Brain microvascular endothelial cell (primary cell): ENCODE measurements at regions not wholly inside any gene's neighbourhood (a gene's known extent, or its start where the extent isn't known, plus 50 kb on each side); places are given as distances from the start of the nearest gene placed in this dataset.

Source experiments
- DNase-seq: peaks from one replicate; pipeline ENCODE4 v3.0.0-alpha.2; 2020
- H3K27ac ChIP-seq: fragments of 250-450 bp; sonication (Bioruptor Pico); 2 replicates; pipeline ENCODE4 v1.5.1; 2020; ENCODE audit warnings: mild to moderate bottlenecking, moderate library complexity
- H3K27me3 ChIP-seq: fragments of 250-450 bp; sonication (Bioruptor Pico); replicated peaks from 2 replicates; pipeline ENCODE4 v1.5.1; 2020; ENCODE audit warnings: mild to moderate bottlenecking
- H3K36me3 ChIP-seq: fragments of 250-450 bp; sonication (Bioruptor Pico); replicated peaks from 2 replicates; pipeline ENCODE4 v1.5.1; 2020; ENCODE audit warnings: mild to moderate bottlenecking
- H3K4me3 ChIP-seq: 2 replicates; pipeline ENCODE4 v1.5.1; 2011; ENCODE audit warnings: low read depth, mild to moderate bottlenecking, control low read depth, low read length, moderate library complexity
- in situ Hi-C: cut with HindIII; loops from 2 replicates; pipeline ENCODE4 v1.10.0; 2017; ENCODE audit warnings: low sequenced_read_pairs, low pct_ligation_motif_present
- TF ChIP-seq, protein P1 (sequence below): IDR thresholded peaks from 2 replicates; pipeline ENCODE4 v1.5.1; 2011; ENCODE audit warnings: low read depth, mild to moderate bottlenecking, moderate library complexity, low read length, control low read depth, inconsistent platforms; ENCODE audit errors: missing control alignments

DNA sequence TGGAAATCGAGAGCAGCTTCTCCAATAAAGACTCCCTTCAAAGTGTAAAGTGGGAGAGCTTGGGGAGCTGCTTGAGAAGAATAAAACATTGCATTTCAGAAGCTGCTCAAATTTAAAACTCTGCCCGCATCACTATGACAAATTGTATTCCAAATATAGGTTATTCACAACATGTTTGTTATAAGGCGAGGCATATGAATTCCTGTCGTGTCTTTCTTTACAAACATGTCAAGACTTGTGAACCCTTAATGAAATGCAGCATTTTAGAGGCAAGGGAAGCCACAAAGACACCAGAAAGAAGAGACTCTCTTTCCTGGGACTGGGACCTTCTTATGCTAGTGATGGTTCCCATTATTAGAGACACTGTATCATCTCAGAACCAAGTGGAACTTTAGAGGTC lies 311.2 kb downstream of the DHX15 start:
- in situ Hi-C loops, result no loop called here
- Histone ChIP-seq H3K4me3 (no peak overlapping the region), H3K36me3 (no peaks in the 10 kb centered on the region), H3K27ac (no peak overlapping the region), H3K27me3 (no peaks in the 10 kb centered on the region)
- DNase-seq, result no peak
- TF ChIP-seq, protein P1, sequence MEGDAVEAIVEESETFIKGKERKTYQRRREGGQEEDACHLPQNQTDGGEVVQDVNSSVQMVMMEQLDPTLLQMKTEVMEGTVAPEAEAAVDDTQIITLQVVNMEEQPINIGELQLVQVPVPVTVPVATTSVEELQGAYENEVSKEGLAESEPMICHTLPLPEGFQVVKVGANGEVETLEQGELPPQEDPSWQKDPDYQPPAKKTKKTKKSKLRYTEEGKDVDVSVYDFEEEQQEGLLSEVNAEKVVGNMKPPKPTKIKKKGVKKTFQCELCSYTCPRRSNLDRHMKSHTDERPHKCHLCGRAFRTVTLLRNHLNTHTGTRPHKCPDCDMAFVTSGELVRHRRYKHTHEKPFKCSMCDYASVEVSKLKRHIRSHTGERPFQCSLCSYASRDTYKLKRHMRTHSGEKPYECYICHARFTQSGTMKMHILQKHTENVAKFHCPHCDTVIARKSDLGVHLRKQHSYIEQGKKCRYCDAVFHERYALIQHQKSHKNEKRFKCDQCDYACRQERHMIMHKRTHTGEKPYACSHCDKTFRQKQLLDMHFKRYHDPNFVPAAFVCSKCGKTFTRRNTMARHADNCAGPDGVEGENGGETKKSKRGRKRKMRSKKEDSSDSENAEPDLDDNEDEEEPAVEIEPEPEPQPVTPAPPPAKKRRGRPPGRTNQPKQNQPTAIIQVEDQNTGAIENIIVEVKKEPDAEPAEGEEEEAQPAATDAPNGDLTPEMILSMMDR, result no peak

DNA sequence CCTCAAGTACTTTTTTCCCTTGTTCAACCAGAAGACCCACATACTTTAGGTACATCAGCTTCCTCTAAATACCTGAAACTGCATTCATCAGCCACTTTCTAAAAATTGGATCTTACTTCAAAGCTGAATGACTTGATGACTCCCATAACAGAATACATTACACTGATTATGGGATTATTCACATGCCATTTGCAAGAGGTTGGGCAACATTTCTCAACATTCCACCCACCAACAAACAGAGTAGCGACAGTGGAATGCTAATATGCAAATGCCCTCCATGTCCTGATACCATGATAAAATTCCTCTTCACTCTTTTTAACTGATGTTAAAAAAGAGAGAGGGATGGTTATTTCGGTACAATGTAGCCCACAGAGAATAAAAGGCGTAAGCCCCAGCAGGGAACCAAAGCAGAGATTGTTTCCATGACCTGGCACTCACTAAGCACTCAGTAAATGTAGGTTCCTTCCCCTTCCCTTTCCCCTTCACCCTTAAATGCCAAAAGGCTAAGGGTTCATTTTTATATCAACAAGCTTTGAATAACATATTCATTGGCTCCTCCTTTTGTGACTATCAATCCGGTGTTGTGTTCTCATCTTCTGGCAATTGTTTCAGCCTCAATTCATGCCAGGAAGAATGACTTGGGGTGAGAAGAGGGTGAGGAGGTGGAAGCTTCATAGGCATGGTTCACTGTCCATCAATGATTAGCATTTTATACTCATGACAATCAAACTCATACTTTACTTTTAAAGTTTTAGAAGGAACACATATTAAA lies 317.2 kb downstream of the DHX15 start:
- Histone ChIP-seq H3K27me3 (no peaks in the 10 kb centered on the region), H3K27ac (no peak overlapping the region), H3K36me3 (no peaks in the 10 kb centered on the region), H3K4me3 (no peak overlapping the region)
- no peak for DNase-seq
- TF ChIP-seq, protein P1, result no peak
- in situ Hi-C loops, result no loop called here

DNA sequence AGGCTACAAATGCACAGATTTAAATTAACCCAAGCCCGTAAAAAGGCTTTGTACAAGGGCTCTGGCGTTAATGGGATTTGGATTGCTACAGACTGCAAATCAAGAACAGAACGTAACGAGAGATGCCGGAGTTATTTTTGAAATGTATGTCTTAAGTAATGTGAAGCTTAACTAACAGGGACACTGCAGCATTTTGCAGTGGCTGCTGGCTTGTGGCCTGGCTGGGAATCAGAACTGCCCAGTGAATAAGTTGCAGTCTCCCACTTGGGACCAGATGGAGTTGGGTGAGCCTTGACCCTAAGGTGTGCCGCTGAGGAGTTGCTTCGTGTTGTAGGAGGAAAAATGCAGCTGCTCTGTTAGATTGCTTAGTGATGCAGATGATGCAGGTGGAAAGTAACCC lies 318.4 kb downstream of the DHX15 start:
- Histone ChIP-seq H3K27me3 (no peaks in the 10 kb centered on the region), H3K36me3 (no peaks in the 10 kb centered on the region), H3K27ac (no peak overlapping the region), H3K4me3 (no peak overlapping the region)
- TF ChIP-seq, protein P1, result no peak
- DNase-seq, result no peak
- in situ Hi-C loops, result no loop called here

DNA sequence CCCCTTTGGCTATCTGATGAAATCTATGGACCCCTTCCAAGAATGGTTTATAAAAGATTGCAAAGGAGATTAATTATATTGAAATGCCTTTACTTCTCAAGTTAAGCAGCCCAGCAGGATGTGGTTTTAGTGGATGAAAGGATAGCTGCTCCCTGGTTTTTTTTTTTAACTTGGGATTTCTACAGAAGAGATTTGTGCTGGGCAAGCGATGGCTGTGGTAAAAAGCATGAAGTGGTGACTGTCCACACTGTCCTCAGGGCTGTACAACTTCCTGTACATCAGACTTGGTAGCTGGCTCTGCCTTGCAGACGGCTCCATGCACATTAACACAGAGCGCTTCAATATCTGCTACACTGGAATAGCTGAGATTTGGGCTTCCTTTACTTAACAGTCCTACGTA lies 321.7 kb downstream of the DHX15 start:
- DNase-seq, result no peak
- Histone ChIP-seq H3K27ac (no peak overlapping the region), H3K4me3 (no peak overlapping the region), H3K36me3 (no peaks in the 10 kb centered on the region), H3K27me3 (no peaks in the 10 kb centered on the region)
- TF ChIP-seq, protein P1, result no peak
- in situ Hi-C loops, result no loop called here

DNA sequence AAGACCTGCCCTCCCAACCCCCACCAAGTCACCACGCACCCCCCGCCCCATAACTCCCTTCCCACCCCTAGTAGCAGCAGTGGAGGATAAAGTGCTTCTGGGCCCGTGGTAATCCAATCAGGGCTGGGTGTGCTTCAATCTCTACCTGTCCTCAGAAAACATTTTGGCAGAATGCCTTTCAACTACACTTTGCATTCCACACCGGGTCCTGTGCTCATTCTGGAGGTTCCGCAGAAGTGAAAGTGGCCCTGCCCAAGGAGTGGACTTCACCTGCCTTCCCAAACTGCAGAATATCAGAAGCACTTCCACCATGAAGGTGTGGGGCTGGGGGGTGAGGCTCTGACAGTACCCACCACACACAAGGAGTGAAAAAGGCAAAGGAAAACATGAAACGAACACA lies 322.3 kb downstream of the DHX15 start:
- no peaks in the 10 kb centered on the region for H3K27me3 ChIP-seq
- H3K4me3 ChIP-seq, result no peak overlapping the region
- in situ Hi-C loops, result no loop called here
- no peak for DNase-seq
- H3K27ac ChIP-seq, result no peak overlapping the region
- TF ChIP-seq, protein P1, result no peak
- H3K36me3 ChIP-seq, result no peaks in the 10 kb centered on the region

DNA sequence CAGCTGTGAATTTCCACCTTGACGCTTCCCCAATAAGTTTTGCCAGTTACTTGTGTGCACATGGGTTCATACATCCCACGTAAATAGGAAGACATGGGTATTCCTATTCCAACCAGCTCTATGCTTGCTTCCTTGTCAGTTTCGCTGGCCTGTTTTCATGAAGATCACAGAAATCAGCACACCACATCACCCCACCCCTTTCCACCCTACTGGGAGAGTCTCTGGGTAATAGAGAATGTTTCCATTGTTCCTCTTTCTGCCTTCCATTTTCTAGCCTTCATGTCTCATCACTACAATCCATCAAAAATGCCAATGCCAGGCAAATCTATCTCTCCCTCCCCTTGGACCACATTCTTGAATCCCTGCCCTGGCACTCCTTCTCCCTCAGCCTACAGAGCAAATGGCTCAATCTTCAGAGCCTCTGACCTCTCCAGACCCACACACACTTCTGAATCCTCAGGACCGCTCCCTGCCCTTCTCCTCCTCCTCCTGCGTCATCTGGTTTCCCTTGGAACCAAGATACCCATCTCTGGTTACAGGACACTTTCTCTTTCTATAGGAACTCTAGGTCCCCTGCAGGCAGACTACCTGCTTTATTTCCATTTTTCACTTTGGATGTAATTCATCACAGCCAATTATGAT lies 323.3 kb downstream of the DHX15 start:
- H3K27me3 ChIP-seq, result no peaks in the 10 kb centered on the region
- in situ Hi-C loops, result no loop called here
- TF ChIP-seq, protein P1, result no peak
- H3K4me3 ChIP-seq, result no peak overlapping the region
- no peaks in the 10 kb centered on the region for H3K36me3 ChIP-seq
- DNase-seq, result no peak
- no peak overlapping the region for H3K27ac ChIP-seq
